Smooth muscle cell (in vitro differentiated cells): ENCODE measurements at regions not wholly inside any gene's neighbourhood (a gene's known extent, or its start where the extent isn't known, plus 50 kb on each side); places are given as distances from the start of the nearest gene placed in this dataset.

Experiments used
- DNase-seq: peaks from one replicate; lab custom pipeline; 2025; ENCODE audit not compliant: unreplicated experiment; lab: John Stamatoyannopoulos, UW
- H2AFZ ChIP-seq: fragments of 200-600 bp; sonication (generic); 2 replicates; pipeline ENCODE4 v1.6.0; 2016; ENCODE audit warnings: antibody characterized with exemption, low read depth, mild to moderate bottlenecking
- H3F3A ChIP-seq: fragments of 200-600 bp; sonication (generic); 2 replicates; pipeline ENCODE4 v1.6.0; 2017; ENCODE audit warnings: antibody characterized with exemption, low read depth
- H3K27ac ChIP-seq: fragments of 200-600 bp; sonication (generic); 2 replicates; pipeline ENCODE4 v1.5.1; 2016; ENCODE audit warnings: low read depth, mild to moderate bottlenecking
- H3K27me3 ChIP-seq: fragments of 200-600 bp; sonication (generic); 2 replicates; pipeline ENCODE4 v1.6.1; 2016; ENCODE audit warnings: low read depth, mild to moderate bottlenecking
- H3K36me3 ChIP-seq: fragments of 200-600 bp; sonication (generic); 2 replicates; pipeline ENCODE4 v1.5.1; 2016; ENCODE audit warnings: low read depth
- H3K4me1 ChIP-seq: fragments of 200-600 bp; sonication (generic); 2 replicates; pipeline ENCODE4 v1.5.1; 2016; ENCODE audit warnings: low read depth
- H3K4me2 ChIP-seq: fragments of 200-600 bp; sonication (generic); 2 replicates; pipeline ENCODE4 v1.6.0; 2016; ENCODE audit warnings: mild to moderate bottlenecking
- H3K4me3 ChIP-seq: fragments of 200-600 bp; sonication (generic); 2 replicates; pipeline ENCODE4 v1.5.1; 2016; ENCODE audit warnings: mild to moderate bottlenecking
- H3K79me2 ChIP-seq: fragments of 200-600 bp; sonication (generic); 2 replicates; pipeline ENCODE4 v1.6.0; 2016; ENCODE audit warnings: low read depth, mild to moderate bottlenecking
- H3K9ac ChIP-seq: fragments of 200-600 bp; sonication (generic); 2 replicates; pipeline ENCODE4 v1.6.0; 2016; ENCODE audit warnings: low read depth
- H3K9me3 ChIP-seq: fragments of 200-600 bp; sonication (generic); replicated peaks from 2 replicates; pipeline ENCODE4 v1.5.1; 2016; ENCODE audit warnings: low read depth
- H4K20me1 ChIP-seq: fragments of 200-600 bp; sonication (generic); 2 replicates; pipeline ENCODE4 v1.6.0; 2016; ENCODE audit warnings: low read depth
- WGBS: methylation state at CpG from one replicate; pipeline ENCODE4 v1.1.7; 2016; ENCODE audit warnings: low lambda C conversion rate; 5-methylcytosine and 5-hydroxymethylcytosine counted together
- TF ChIP-seq, protein P1 (sequence below): fragments of 200-600 bp; sonication (generic); IDR thresholded peaks from 2 replicates; pipeline ENCODE4 v1.5.1; 2017; ENCODE audit warnings: borderline replicate concordance, mild to moderate bottlenecking, antibody characterized with exemption; ENCODE audit not compliant: insufficient read depth, poor library complexity, severe bottlenecking

DNA sequence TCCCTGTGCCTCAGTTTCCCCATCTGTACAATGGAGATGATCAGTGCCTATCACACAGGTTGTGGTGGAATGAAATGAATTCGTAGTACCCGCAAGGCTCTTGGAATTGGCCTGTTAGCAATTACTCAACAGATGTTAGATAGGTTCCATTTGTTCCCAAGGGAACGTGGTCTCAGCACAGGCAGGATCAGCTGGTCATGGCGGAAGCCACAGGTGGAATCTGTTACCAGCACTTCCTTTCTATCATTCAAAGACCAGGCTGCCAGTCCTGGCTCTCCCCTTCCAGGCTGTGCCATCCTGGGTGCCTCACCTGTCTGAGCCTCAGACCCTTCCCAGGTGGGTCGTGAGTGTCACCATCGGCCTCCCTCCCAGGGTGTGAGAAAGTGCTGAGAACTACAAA lies 61.5 kb downstream of the FBXO2 start:
- Histone ChIP-seq H3K27me3 (no peaks in the 10 kb centered on the region), H3F3A (no peaks in the 10 kb centered on the region), H3K36me3 (no peaks in the 10 kb centered on the region), H3K4me2 (no peak overlapping the region), H3K27ac (no peak overlapping the region), H3K4me1 (peaks cover 6% of the 10 kb centered on the region), H3K9ac (no peak overlapping the region), H3K79me2 (no peaks in the 10 kb centered on the region), H2AFZ (no peak overlapping the region), H4K20me1 (no peaks in the 10 kb centered on the region), H3K4me3 (no peak overlapping the region), H3K9me3 (no peaks in the 10 kb centered on the region)
- 92% methylated on average over 6 of the region's 6 CpGs for WGBS
- no peak for DNase-seq
- TF ChIP-seq, protein P1, sequence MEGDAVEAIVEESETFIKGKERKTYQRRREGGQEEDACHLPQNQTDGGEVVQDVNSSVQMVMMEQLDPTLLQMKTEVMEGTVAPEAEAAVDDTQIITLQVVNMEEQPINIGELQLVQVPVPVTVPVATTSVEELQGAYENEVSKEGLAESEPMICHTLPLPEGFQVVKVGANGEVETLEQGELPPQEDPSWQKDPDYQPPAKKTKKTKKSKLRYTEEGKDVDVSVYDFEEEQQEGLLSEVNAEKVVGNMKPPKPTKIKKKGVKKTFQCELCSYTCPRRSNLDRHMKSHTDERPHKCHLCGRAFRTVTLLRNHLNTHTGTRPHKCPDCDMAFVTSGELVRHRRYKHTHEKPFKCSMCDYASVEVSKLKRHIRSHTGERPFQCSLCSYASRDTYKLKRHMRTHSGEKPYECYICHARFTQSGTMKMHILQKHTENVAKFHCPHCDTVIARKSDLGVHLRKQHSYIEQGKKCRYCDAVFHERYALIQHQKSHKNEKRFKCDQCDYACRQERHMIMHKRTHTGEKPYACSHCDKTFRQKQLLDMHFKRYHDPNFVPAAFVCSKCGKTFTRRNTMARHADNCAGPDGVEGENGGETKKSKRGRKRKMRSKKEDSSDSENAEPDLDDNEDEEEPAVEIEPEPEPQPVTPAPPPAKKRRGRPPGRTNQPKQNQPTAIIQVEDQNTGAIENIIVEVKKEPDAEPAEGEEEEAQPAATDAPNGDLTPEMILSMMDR: no peak

DNA sequence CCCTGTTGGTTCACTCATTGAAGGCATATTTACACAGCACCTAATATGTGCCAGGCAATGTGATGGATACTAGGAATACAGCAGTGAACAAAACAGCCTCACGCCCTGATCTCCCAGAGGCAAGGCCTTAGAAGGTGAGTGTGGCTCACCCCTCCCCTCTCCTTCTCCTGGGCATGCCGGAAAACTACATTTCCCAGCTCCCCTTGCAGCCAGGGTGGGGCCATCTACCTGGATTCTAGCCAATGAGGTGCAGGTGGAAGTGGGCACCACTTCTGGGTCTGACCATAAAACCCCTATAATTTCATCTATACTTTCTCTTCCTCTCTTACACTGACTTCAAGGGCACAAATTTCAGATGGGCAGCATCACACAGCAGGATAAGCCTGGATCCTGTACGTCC lies 63.8 kb downstream of the FBXO2 start:
- no peak for DNase-seq
- no peaks in the 10 kb centered on the region for H3F3A ChIP-seq
- TF ChIP-seq, protein P1: no peak

More for the DNA sequence above, 63.8 kb downstream of the FBXO2 start:
- H3K4me3 ChIP-seq: no peak overlapping the region
- no peak overlapping the region for H3K4me2 ChIP-seq
- peaks cover 6% of the 10 kb centered on the region for H3K4me1 ChIP-seq
- H3K9ac ChIP-seq: no peak overlapping the region
- WGBS: 85% methylated on average over 3 of the region's 3 CpGs
- no peaks in the 10 kb centered on the region for H3K36me3 ChIP-seq
- H3K27me3 ChIP-seq: no peaks in the 10 kb centered on the region
- no peaks in the 10 kb centered on the region for H3K9me3 ChIP-seq
- no peak overlapping the region for H3K27ac ChIP-seq
- H3K79me2 ChIP-seq: no peaks in the 10 kb centered on the region
- H4K20me1 ChIP-seq: no peaks in the 10 kb centered on the region
- no peak overlapping the region for H2AFZ ChIP-seq
